Hypothalamus (tissue), 51 donors: ENCODE measurements at regions not wholly inside any gene's neighbourhood (a gene's known extent, or its start where the extent isn't known, plus 50 kb on each side); places are given as distances from the start of the nearest gene placed in this dataset.

Experiments used
- DNase-seq, 51 donors: peaks; one replicate each; lab custom pipeline; 2025; lab: John Stamatoyannopoulos, UW

GRCh38 chr2:238649936-238650518 is 197.9 kb upstream of the TWIST2 start:
- DNase-seq: no peak

GRCh38 chr2:238650536-238650935 is 197.3 kb upstream of the TWIST2 start:
- DNase-seq: no peak

DNA sequence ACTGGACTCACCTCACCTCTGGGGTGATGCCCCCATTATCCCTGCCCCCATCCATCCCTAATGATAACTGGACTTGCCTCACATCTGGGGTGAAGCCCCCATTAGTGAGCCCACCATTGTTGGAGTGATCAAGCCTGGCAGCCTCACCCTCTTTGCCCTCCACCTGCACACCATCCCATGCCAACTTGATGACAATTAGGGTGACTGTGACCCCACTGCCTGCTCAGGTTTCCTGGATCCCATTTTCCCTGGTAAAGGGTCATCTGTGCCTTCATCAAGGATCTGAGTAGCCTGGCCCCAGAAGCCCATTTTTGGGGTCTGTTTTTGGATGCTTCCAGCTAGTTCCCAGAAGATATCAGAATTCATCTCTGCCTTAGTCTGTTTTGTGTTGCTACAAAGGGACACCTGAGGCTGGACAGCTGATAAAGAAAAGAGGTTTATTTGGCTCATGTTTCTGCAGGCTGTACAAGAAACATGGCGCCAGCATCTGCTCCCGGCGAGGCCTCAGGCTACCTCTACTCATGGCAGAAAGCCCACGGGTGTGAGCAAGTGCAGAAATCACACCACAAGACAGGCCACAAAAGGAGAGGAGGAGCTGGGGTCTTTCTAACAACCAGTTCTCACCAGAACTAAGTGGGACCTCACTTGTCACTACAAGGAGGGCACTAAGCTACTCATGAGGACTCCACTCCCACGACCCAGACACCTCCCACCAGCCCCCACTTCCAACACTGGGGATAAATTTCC is 196.4 kb upstream of the TWIST2 start:
- DNase-seq: no peak

DNA sequence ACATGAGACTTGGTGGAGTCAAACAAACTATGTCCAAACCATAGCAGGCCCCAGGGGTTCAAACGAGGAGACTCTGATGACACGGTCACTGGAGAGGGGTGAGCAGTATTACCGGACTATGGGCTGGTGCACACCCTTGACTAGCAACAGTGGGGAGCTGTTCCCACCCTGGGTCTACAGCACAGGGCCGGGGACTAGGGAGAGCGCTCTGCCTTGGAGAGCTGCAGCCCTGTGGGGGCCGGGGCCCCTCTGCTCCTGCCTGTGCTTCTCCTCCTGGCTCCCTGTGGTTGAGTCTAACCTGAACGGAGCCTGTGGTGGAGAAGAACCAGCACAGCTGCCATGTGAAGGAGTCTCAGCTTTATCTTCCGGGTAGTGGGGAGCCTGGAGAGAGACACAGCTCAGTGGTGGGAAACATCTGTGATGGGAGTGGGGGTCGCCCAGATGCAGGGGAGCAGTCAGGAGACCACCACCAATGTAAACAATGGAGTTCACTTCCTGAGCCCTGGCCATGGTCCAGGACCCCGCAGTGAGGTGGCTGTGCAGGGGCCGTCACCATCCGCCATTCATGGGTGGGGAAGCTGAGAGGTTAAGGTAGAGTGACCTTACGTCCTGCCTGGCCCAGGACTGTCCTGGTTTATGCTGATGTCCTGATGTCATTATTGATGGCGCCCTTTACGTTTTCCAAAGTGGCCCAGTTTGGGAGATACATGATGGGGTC is 195.7 kb upstream of the TWIST2 start:
- DNase-seq: no peak

- no peak for DNase-seq
Measured at GRCh38 chr2:238652771-238653157, 195.1 kb upstream of the TWIST2 start.

GRCh38 chr2:238653431-238654109 is 194.3 kb upstream of the TWIST2 start:
- DNase-seq: no peak

GRCh38 chr2:238654479-238655197 is 193.2 kb upstream of the TWIST2 start:
- DNase-seq: no peak

GRCh38 chr2:238655198-238655860 is 192.6 kb upstream of the TWIST2 start:
- no peak for DNase-seq

GRCh38 chr2:238655974-238656722 is 191.7 kb upstream of the TWIST2 start:
- DNase-seq: no peak

GRCh38 chr2:238657132-238658053 is 190.5 kb upstream of the TWIST2 start:
- DNase-seq: no peak

DNA sequence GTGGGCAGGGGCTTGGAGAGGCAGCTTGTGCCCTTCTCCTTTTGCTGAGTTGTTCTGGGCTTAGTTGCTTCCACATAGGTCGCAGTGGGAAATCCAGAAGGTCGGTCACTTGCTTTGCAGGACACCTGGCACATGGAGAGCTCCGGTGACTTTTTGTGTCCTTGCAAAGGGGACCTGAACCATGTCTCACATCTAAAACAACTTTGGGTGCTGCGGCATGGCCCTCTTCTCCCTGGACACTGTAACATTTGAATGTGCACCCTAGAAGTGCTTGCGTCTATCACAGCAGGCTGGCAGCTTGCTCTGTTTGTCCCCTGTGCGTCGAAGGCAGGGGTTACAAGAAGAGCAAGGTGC is 189.9 kb upstream of the TWIST2 start:
- DNase-seq: no peak

- no peak for DNase-seq
Measured at GRCh38 chr2:238658820-238659219, 189.1 kb upstream of the TWIST2 start.

DNA sequence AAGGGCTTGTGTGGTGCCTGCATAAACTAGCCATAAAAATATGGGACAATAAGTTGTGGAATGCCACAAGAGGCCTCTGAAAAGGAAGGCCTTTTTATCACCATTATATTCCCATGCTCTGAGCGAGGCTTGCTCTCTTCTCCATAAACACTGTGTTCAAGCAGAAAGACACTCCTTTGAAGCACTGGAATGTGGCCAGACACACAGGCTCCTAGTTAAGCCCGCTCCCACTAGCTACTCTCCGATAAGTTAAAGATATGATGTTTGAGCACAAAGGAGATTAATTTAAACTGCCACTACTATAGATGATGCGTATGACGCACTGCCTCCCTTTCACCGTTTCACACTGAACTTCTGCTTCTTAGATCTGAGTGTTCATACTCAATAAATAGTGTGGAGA is 188.7 kb upstream of the TWIST2 start:
- DNase-seq: no peak

- no peak for DNase-seq
Measured at GRCh38 chr2:238663586-238663985, 184.3 kb upstream of the TWIST2 start.

DNA sequence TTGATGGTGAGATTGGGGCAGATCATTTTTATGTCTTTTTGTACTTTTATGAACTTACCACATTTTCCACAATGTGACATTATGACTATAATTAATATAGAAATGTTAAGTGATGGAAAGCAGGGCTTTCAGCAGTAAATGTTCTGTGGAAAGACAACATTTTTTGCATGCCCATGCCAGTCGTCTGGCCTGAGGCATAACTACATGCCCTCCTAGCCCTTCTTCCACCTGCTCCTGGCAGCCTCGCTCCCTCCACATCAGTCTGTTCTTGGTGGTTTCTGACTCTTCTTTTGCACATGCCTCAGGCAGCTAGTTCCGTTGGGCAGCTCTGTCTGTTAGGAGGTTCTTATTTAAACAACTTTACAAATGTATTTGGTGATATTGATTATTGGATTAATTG is 182.0 kb upstream of the TWIST2 start:
- DNase-seq: no peak

GRCh38 chr2:238666543-238666942 is 181.3 kb upstream of the TWIST2 start:
- DNase-seq: no peak

GRCh38 chr2:238667008-238667407 is 180.9 kb upstream of the TWIST2 start:
- no peak for DNase-seq

DNA sequence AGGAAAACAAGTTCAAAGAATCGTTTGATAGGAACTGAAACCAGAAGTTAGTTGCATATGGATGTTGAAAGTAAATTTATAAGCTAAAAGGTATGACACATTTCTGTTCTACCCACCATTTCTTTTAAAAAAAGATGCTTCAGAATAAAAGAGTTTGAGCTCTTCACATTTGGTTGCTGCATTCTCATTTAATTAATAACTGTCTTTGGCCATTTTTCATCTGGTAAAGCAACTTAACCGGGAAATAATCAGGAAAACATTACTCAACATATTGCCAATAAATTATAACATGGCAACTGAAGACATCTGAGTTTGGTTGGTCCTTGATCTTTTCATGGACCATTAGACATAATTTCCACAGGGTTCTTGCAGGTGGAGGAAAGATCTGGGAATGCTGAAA is 180.2 kb upstream of the TWIST2 start:
- DNase-seq: no peak
